ENCODE measurements at regions not wholly inside any gene's neighbourhood (a gene's known extent, or its start where the extent isn't known, plus 50 kb on each side); places are given as distances from the start of the nearest gene placed in this dataset.

DNA sequence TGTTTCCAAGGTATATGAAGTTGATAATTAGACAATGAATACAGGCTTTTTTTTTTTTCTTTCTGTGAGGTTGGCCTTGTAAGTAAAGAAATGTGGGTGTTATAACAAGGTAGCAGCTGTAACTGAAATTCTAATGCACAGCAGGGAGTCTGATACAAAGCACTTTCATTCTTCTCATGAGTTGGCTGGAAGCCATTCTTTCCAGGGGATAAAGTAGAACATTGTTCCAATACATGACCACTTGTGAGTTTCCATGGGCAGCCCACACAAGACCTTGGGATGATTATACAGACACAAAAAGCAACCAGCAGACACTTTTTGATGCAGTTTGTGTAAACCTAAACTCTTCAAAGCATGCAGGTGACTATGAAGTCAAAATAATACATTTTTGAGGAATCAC lies 1785.9 kb upstream of the WWC1 start:
- DNase-seq: no peak

- DNase-seq: no peak
Measured at GRCh38 chr5:166507810-166508425, 1783.5 kb upstream of the WWC1 start.

DNA sequence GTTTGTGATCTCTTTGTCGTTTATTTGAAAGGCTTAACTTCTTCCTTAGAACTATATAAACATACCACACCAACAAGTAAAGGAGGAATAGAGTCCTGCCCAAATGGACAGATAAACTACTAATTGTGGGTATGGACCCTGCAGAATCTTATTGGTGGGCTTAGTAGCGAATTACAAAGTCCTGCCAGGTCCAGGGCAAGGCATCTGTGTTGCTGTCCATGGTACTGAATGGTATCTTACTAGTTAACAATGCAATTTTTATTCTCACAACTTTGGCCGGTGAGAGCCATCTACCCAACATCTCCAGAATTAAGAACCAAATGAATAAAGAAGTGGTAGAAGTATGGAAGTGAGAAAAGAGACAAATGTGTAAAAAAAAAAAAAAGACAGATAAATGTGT lies 1782.4 kb upstream of the WWC1 start:
- DNase-seq: no peak

GRCh38 chr5:166517976-166518375 lies 1773.5 kb upstream of the WWC1 start:
- no peak for DNase-seq

DNA sequence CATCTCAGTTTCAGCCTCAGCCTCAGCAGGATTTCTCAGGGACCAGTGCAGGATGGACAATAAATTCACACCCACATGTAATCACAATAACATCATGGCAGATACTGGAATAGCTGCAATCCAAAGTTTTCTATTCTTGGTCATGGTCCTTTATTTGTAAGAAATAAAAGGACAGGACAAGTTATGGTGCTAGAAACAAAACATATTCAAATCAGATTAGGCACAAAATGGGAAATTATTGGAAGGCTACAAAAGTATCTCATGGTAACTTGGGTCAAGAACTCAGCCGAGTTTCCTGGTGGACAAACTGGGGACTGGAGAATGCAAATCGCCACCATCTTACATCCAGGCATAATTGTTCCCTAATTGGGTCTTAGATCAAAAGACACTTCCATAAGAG lies 1768.2 kb upstream of the WWC1 start:
- no peak for DNase-seq

DNA sequence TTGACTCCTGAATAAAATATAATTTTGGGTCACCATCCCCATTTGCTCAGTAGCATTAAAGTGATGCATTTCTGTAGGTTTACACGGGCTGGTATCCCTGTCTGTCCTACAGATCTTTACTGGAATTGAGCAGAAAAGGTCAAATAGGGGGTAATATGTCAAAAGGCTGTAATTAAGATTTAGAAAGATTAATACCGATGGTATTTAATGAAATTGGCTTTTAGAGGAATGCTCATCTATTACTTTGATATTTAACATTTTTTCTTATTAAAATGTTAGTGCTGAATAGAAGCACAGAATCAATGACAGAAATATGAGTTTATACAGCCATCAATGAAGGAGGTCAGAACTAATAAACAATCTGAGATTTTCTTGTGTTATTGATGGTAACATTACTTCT lies 1762.2 kb upstream of the WWC1 start:
- DNase-seq: no peak

DNA sequence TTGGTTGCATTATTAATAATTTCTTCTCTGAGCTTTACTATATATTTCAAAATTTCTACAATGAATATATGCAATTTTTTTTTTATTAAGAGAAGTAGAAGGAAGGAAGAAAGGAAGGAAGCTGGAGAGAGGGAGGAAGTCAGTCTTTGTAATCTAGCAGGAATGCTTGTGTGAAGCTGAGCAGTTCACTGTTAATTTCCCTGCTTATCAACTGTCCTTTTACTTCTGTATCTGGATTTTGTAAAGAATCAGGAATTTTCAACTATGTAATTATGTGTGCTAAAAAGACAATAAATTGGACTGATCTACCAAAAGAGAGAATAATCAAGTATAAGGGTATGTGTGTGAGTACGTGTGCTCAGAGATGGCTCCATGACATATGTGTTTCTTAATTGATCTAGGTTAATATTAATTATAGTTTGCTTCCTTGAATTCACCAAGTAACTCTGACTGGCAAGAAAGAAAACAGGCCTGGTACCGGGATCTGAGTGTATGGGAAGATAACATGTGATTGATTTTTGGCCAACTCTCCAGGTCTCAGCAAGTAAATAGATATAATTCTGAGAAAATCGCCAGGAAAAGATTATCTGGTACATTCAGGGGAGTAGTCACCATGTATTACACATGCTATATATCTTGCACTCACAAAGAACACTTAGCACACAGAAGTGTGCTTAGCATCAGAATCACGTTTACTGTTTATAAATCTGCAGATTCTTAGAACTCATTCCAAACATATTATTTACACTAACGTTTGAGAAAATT lies 1758.8 kb upstream of the WWC1 start:
- no peak for DNase-seq

DNA sequence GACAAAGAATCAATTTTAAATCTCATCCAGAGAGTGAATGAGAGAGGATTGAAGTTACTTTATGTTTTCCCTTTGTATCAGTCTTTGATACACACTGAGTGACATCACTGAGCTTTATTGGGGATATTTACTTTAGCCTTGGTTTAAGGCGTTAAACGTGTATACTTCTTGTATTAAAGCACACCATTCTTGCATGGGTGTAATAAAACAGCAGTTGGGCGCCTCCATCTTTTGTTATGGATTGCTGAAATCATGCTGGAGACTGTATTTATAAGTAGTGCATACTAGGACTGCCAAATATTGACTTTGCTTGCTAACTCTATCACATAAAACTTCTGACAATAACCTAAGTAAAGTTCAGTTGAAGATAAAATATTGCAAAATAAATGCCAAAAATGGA lies 1755.8 kb upstream of the WWC1 start:
- no peak for DNase-seq

DNA sequence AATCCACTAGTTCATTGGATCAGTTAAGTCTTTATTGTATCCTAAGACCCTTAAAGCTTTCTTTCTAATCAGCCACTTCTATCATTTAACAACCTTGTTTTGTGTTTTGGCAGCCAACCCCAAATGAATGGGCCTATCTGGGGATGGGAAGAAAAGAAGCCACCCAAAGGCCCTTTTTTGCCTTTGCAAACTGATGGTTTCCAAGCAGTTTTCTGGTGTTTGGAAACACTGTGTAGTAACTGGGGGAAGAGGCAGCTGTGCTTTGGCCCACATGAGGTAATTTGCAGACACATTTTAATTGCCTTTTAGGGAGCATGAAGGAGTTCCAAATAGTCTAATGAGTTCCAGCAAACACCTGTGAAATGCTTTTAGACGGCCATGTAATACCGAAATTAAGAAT lies 1751.3 kb upstream of the WWC1 start:
- no peak for DNase-seq

DNA sequence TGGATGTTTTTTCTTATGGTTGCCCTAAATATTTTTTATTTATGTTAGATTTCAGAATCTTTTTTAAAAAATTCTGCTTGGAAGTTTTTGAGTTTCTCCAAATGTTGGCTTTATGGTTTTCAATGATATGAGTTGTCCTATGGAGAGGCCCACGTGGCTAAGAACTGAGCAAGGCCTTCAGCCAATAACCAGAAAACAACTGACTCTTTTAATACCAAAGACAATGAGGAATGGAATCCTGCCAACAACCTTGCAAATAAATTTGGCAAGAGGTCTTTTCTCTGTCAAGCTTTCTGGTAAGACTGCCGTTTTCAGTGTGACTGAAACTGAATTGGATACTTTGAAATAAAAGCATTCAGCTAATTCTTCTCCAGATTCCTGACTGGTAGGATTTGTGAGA lies 1740.1 kb upstream of the WWC1 start:
- DNase-seq: no peak

DNA sequence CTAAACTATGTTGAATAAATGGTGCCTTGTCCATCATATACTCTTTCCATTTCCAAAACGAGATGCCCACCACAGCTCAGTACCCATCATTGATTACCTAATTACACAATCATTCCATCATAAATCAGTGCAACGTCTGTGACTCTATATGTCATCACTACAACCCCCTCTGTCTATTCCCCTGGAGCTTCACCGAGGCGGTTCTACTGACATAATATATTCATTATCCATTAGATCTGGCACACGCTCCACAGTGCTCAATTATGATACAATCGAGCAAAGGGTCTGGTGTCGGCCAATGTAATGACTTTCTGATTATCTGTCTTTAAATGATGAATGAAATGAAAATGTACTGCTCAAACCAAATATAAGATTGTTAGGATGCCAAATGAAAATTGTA lies 1737.7 kb upstream of the WWC1 start:
- DNase-seq: no peak

GRCh38 chr5:166561759-166562158 lies 1729.7 kb upstream of the WWC1 start:
- DNase-seq: no peak

GRCh38 chr5:166562246-166562645 lies 1729.2 kb upstream of the WWC1 start:
- no peak for DNase-seq

- DNase-seq: no peak
Measured at GRCh38 chr5:166566725-166567124, 1724.7 kb upstream of the WWC1 start.

GRCh38 chr5:166570865-166571264 lies 1720.6 kb upstream of the WWC1 start:
- no peak for DNase-seq

- DNase-seq: no peak
Measured at GRCh38 chr5:166571668-166572067, 1719.8 kb upstream of the WWC1 start.

DNA sequence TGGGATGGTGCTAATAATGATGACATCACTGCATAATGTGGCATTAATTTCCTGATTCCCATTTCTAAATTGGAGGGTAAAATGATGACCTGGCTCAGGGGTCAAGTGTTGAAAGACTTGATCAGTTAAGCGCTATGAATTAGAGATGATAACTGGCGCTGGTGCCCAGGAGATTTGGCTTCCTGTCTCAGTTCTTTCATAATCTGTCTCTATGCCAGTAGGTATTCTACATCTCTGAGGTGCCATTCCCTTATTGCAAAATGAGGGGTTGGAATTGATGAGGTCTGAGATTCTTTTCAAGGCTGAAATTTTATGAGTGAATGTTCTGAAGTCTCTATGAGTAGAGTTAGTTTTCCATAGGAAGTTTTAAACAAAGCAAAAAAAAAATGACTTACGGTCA lies 1715.1 kb upstream of the WWC1 start:
- no peak for DNase-seq

- no peak for DNase-seq
Measured at GRCh38 chr5:166581826-166582225, 1709.6 kb upstream of the WWC1 start.

DNA sequence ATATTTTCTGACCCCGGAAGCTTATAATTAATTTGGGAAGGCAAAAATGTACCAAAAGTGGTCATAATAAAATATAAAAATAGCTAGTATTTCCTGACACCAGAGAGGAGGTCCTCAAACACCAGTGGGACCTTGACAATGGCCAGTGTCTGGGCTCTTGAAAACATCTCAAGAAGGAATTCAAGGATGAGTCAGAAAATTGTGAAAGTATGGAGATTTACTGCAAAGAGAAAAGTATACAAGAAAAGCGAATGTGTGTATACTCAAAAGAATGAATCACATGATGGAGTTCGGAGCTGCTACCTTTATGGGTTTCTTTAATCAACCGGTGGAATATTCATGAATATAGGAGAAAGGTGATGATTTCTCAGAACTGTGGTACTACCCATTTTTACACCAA lies 1709.0 kb upstream of the WWC1 start:
- DNase-seq: no peak

GRCh38 chr5:166594567-166594966 lies 1696.9 kb upstream of the WWC1 start:
- DNase-seq: no peak

GRCh38 chr5:166595274-166595951 lies 1696.0 kb upstream of the WWC1 start:
- DNase-seq: no peak

GRCh38 chr5:166596043-166596442 lies 1695.4 kb upstream of the WWC1 start:
- no peak for DNase-seq

GRCh38 chr5:166602271-166602670 lies 1689.2 kb upstream of the WWC1 start:
- no peak for DNase-seq

DNA sequence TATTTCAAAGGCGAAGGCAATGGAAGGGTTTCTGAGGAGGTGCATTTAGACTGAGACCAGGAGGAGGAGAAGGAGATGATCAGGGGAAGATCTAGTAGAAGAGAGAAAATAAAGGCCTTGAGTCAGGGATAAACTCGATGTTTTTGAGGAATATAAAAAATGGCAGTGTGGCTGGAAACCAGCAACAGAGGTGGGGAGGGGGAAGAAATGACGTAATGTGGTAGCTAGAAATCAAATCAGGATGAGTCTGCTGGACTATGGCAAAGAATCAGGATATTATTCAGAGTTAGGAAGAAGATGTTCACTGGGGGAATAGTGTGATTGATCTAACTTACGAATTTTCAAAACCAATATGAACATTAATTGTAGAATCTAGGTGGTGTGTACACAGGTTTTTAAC lies 1673.9 kb upstream of the WWC1 start:
- no peak for DNase-seq

Measured in islet precursor cell (in vitro differentiated cells).